ENCODE measurements at regions not wholly inside any gene's neighbourhood (a gene's known extent, or its start where the extent isn't known, plus 50 kb on each side); places are given as distances from the start of the nearest gene placed in this dataset.

DNA sequence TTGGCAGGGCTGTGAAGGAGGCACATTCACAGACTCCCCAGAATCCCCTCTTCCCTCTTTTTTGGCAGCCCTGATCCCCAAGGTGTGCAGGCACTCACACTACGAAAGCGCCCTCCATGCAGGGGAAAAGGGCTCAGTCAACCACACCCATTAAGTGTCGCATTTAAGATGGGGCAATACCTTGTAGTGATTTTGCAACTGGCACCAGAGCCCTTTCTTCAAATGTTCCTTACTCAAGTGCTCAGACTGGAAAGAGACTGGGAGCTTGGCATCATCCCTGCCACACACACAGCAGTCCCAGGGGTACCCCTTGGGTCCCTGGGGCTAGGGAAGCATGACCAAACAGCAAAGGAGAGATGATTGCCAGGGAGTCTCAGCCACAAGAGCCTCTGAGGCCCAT lies 190.1 kb downstream of the HAUS1 start:
- DNase-seq (ENCODE audit: low spot score): no peak

GRCh38 chr18:46294751-46295150 lies 190.6 kb downstream of the HAUS1 start:
- DNase-seq (ENCODE audit: low spot score): no peak

GRCh38 chr18:46295416-46295815 lies 191.2 kb downstream of the HAUS1 start:
- no peak for DNase-seq (ENCODE audit: low spot score)

DNA sequence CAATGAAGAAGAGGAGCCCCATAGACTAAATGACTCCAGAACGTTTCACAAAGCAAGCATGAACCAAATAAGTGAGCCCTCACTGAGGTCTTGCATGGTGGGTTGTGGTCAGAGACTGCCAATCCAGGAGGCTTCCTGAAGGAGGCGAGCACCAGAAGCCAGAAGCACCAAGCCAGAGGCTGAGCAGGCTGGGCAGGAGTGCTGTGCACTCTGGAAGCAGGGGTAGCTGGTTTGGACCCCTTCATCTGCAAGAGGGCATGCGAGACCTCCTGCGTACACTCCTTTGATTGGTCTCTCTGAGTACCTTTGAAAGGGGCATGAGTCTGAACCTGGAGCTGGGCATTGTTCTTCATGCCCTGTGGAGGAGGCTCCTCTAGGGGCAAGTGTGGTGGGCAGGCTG lies 192.5 kb downstream of the HAUS1 start:
- DNase-seq (ENCODE audit: low spot score): no peak

DNA sequence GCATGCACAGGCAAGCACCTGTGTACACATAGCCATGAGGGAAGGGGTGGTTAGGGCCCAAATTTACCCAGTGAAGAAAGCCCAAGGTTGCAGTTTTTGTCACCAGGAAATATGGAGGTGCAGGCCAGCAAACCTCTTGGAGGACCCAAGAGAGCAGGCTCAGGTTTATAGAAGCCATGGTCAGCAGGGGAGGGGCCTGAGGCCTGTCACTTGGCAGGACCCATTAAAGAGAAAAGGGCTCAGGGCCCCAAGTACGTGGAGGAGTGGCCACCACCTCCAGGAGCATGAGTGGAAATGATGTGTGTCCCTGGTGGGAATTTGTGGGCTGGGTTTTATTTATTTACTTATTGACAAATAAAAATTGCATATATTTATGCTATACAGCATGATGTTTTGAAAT lies 192.9 kb downstream of the HAUS1 start:
- no peak for DNase-seq (ENCODE audit: low spot score)

DNA sequence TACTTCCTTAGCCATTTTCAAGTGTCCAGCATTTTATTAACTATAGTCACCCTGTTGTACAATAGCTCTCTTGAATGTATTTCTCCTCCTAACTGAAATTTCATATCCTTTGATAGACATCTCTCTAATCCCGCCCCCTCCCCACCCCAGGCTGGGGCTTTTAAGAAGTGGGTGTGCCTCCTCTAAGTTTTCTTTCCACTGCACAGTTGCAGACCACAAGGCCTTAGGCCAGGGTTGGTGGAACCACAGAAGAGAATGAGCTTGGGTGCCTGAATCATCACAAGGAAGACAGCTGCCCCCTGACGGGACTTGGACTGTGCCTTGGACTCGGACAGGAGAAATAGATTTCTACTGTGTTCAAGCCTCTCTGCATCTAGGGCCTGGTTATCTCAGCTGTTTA lies 193.4 kb downstream of the HAUS1 start:
- no peak for DNase-seq (ENCODE audit: low spot score)

GRCh38 chr18:46298511-46298910 lies 194.3 kb downstream of the HAUS1 start:
- no peak for DNase-seq (ENCODE audit: low spot score)

DNA sequence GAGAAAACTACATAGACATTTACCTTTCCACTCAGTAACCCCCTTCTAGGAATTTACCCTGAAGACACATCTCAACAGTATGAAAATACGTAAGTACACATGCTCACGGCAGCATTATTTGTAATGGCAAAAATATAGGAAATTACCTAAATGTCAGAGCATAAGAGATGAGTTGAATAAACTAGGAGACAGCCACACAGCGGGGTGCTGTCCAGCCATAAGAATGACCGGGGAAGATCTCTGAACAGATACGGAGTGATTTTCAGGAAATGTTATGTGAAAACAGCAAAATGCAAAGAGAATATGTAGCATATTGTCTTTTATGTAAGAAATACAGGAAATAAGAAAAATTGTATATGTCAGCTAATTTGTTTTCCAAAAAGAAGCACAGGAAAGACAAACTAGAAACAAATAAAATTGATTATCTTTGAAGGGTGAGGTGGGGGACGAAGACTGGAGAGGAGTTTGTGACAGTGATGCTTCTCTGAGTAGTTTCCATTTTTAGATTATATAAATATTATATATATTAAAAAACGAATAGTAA lies 195.4 kb downstream of the HAUS1 start:
- DNase-seq (ENCODE audit: low spot score): no peak

DNA sequence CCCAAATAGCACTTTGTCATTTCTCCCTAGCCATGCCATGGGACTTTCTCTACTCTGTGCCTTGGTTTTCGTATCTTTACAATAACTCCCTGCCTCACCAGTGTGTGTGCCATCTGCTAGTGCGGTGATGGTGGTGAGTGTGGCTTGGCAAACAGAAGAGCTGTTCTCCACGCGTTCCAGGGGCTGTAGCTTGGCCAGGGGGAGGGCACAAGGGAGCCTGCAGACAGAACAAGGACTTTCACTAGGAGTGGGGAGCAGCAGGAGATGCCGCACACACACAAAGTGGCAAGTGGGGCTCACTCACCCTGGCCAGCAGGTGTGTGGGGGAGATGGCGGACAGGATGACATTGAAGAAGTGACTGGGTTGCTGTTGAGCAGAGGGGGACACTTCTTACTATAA lies 196.9 kb downstream of the HAUS1 start:
- DNase-seq (ENCODE audit: low spot score): no peak

DNA sequence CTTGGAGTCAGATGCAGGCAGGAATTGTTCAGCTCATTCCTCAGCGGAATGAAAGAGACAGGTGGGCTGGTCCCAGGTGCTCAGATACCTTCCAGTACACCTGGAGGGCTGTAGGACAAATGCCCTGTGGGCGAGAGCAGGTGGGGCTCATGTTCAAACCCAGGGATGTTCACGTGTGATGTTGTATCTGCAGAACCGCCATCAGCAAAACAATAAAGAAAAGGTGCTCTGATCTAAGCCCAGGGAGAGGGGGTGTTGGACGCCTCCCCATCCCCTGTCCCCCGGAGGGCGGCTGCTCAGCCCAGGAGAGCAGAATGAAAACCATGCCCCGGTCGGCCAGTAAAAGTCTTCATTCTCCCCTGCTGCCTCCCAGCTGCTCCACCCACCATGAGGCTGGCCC lies 197.4 kb downstream of the HAUS1 start:
- DNase-seq (ENCODE audit: low spot score): no peak

- no peak for DNase-seq (ENCODE audit: low spot score)
These were observed 198.6 kb downstream of the HAUS1 start for GRCh38 chr18:46302528-46303485.

DNA sequence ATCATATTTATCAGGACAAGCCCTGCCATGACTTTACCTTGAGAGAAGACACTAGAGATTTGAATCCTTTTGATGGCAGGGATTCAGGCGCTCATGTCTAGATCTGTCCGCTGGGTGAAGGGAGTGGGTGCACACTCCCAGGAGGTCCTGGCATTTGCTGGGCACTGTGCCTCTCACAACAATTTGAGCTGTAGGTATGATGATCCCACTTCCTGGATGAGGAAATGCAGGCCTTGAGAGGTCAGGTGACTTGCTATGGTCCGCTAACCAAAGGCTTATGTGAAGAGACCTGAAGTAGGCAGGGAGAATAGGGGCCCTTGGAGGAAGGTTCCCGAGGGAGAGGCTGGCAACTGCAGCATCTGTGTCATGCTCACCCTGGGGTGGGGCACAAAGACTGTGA lies 206.1 kb downstream of the HAUS1 start:
- DNase-seq (ENCODE audit: low spot score): no peak

GRCh38 chr18:46310675-46311345 lies 206.6 kb downstream of the HAUS1 start:
- no peak for DNase-seq (ENCODE audit: low spot score)

- DNase-seq (ENCODE audit: low spot score): no peak
These were observed 207.3 kb downstream of the HAUS1 start for GRCh38 chr18:46311491-46311890.

DNA sequence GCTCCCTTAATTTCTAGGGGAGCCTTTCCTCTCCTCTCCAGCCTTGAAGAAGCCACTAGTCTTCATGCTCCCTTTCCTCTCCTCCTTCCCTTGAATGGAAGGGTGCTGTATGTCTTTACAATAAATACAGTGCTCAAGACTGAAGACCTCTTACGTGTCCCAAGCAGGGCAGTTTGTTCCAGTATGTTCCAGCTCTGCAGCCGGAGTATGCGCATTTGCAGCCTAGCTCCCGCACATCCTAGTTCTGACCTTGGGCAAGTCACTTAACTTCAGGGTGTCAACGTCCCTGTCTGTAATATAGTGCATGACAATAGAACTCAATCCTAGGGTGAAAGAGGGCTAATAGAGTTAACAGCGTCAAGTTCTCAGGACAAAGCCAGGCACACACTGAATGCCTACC lies 208.0 kb downstream of the HAUS1 start:
- no peak for DNase-seq (ENCODE audit: low spot score)

- DNase-seq (ENCODE audit: low spot score): no peak
These were observed 209.3 kb downstream of the HAUS1 start for GRCh38 chr18:46313521-46313920.

- DNase-seq (ENCODE audit: low spot score): no peak
These were observed 209.8 kb downstream of the HAUS1 start for GRCh38 chr18:46314011-46314410.

DNA sequence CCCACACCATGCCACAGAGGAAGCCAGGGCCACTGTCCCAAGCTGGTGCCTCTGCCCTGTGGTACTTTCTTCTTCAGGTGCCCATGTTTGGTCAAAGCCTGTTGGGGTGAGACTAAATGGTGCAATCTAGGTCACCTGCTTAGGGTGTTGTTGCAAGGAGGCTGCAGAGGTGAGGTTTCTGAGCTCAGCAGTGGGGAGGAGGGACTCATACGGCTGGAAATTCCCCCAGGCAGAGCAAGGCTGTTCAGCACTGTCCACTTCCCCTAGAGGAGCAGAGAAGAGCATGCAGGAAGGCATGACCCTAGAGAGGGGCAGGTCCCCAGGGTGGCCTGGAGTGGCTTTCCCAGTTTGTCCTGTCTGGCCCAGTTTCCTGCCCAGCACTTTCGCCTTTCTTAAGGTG lies 211.0 kb downstream of the HAUS1 start:
- no peak for DNase-seq (ENCODE audit: low spot score)

DNA sequence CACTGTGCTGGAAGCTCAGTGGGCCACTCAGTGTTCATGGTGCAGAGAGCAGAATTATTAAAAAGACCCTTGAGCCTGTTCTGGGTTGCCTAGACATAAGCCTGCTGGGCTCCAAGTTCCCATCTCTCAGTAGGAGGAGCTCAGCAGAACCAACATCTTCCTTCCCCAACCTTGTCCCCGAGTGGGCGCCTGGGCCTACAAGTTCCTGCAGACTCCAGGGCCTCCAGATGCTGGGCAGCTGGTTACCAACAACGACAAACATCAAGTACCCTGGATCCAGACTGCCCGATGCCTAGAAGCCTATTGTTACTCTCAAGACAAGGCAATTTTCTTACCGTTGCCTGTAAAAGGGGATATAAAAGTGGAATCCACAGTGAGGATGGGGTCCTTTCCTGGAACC lies 214.2 kb downstream of the HAUS1 start:
- no peak for DNase-seq (ENCODE audit: low spot score)

DNA sequence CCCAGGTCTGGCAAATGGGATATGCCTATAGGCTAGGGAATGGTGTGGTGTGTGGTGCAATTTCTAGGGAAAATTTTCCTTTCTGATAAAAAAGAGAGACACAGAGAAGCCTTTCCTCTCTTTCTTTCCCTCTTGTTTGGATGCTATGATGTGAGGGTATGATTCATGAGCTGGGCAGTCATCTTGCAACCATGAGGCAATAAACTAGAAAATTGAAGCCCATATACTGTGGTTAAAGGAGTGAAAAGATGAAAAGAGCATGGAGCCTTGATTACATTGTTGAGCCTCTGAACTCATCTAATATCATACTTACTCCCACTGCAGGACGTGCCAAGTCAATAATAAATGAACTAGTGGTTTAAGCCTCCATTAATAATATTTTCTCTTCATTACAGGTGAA lies 215.6 kb downstream of the HAUS1 start:
- DNase-seq (ENCODE audit: low spot score): no peak

DNA sequence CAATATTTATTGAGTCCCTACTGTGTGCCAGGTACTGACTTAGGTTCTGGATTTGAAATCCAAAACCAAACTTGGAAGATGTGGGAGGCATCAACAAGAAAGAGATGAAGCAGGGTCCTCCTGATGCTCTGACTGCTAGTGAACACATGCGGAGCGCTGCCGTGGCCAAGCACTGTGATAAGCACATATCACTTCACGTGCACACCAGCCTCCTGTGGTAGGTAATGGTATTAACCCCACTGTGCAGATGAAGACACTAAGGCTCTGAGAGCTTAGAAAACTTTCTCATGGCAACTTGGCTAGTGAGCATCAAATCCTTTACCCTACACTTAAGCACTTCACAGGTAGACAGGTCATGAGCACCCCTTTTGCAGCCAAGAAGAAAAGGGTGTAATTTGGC lies 216.1 kb downstream of the HAUS1 start:
- no peak for DNase-seq (ENCODE audit: low spot score)

DNA sequence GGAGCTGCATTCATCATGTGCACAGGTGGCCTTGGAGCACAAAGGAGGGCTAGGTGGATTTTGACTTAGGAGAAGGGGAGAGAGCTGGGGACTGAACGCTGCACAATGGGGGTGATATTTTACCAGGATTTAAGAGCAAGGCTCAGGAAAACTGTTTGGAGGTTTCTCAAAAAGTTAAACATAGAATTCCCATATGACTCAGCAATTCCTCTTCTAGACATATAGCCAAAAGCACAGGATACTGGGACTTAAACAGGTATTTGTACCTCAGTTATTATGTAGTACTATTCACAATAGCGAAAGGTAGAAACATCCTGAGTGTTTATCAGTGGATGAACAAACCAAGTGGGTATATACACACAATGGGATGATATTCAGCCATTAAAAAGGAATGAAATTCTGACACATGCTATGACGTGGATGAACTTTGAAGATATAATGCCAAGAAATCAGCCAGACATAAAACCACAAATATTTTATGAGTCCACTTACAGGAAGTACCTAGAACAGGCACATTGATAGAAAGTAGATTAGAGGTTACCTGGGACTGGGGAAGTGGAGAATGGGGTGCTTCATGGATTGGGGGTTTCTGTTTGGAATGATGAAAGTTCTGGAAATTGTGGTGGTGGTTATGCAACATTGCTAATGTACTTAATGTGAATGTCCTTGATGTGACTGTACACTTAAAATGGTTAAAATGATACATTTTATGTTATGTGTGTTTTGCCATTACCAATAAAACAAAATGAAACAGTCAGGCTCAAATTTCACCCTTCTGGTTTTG lies 216.9 kb downstream of the HAUS1 start:
- DNase-seq (ENCODE audit: low spot score): no peak

All from AG20443 (cell line).